ENCODE measurements at regions not wholly inside any gene's neighbourhood (a gene's known extent, or its start where the extent isn't known, plus 50 kb on each side); places are given as distances from the start of the nearest gene placed in this dataset.

DNA sequence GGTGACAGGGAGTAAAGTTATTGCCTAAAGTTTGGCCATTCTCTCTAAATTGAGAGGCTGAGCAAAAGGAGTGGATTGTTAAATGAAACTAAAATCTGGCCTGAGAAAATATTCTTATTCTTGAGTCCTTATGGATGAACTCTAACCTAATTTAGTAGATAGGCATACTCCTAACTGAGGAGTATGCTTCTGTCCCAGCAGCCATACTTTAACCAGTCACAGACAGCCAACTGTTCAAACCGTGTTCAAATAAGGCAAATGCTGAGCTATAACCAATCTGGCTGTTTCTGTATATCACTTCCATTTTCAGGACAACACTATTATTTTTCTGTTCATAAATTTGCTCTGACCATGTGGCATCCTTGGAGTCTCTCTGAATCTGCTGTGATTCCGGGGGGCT, 75.9 kb upstream of the RERGL start:
- no peak for DNase-seq (ENCODE audit: low spot score)

DNA sequence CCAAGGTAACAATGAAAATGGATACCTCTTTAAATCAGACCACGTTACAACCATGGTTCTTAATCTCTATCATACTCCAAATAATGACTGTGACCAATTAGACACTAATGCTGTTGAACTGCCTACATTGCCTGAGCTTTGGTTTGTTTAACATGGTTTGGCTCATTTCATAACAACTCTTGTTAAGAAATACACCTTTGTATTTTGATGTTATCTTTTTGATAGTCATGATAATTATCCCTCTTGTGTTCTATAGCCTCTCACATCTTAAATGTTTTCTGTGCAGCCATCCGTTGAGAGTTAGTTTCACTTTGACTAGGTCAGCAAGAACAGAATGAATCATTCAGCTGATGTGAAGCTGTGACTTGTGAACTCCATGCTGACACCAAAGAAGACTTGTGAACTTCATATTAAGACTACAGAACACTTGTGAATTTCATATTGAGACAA, 75.5 kb upstream of the RERGL start:
- Histone ChIP-seq H3K27ac (no peak overlapping the region), H3K4me3 (peak overlapping the region; percentile 51)
- TF ChIP-seq, protein P1, sequence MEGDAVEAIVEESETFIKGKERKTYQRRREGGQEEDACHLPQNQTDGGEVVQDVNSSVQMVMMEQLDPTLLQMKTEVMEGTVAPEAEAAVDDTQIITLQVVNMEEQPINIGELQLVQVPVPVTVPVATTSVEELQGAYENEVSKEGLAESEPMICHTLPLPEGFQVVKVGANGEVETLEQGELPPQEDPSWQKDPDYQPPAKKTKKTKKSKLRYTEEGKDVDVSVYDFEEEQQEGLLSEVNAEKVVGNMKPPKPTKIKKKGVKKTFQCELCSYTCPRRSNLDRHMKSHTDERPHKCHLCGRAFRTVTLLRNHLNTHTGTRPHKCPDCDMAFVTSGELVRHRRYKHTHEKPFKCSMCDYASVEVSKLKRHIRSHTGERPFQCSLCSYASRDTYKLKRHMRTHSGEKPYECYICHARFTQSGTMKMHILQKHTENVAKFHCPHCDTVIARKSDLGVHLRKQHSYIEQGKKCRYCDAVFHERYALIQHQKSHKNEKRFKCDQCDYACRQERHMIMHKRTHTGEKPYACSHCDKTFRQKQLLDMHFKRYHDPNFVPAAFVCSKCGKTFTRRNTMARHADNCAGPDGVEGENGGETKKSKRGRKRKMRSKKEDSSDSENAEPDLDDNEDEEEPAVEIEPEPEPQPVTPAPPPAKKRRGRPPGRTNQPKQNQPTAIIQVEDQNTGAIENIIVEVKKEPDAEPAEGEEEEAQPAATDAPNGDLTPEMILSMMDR (IDR thresholded peaks at IDR 0.05) = no peak
- no peak for DNase-seq (ENCODE audit: low spot score)

More for the DNA sequence above, 75.9 kb upstream of the RERGL start:
- TF ChIP-seq, protein P1 (IDR thresholded peaks at IDR 0.05) = no peak
- Histone ChIP-seq H3K4me3 (peak overlapping the region; percentile 51), H3K27ac (no peak overlapping the region)

DNA sequence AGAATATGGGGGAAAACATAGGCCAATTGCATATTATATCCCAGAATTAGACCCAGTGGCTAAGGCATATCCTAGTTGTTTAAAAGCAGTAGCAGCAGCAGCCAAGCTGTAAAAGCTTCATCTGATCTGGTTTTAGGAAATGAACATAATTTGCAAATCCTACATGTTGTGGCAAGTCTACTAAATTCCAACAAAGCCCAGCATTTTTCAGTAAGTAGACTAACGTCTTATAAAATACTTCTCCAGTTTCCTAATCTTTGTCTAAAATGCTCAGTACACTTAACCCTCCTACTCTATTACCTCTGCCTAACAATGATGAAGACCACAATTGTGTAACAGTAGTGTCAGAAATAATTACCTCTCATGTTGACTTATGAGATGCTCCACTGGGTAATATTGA, 70.9 kb upstream of the RERGL start:
- Histone ChIP-seq H3K27ac (no peak overlapping the region), H3K4me3 (no peak overlapping the region)
- TF ChIP-seq, protein P1 (IDR thresholded peaks at IDR 0.05) = no peak
- no peak for DNase-seq (ENCODE audit: low spot score)

GRCh38 chr12:18158774-18159557, 69.0 kb upstream of the RERGL start:
- Histone ChIP-seq H3K4me3 (no peak overlapping the region), H3K27ac (no peak overlapping the region)
- TF ChIP-seq, protein P1 (IDR thresholded peaks at IDR 0.05) = no peak
- DNase-seq (ENCODE audit: low spot score) = no peak

GRCh38 chr12:18153826-18154225, 63.8 kb upstream of the RERGL start:
- DNase-seq (ENCODE audit: low spot score) = no peak
- no peak overlapping the region for H3K4me3 ChIP-seq
- H3K27ac ChIP-seq = no peak overlapping the region
- TF ChIP-seq, protein P1 (IDR thresholded peaks at IDR 0.05) = no peak

- no peak overlapping the region for H3K4me3 ChIP-seq
- DNase-seq (ENCODE audit: low spot score) = no peak
- no peak overlapping the region for H3K27ac ChIP-seq
- TF ChIP-seq, protein P1 (IDR thresholded peaks at IDR 0.05) = no peak
These were observed 61.0 kb upstream of the RERGL start for GRCh38 chr12:18151036-18151435.

GRCh38 chr12:18148961-18149360, 59.0 kb upstream of the RERGL start:
- Histone ChIP-seq H3K27ac (no peak overlapping the region), H3K4me3 (no peak overlapping the region)
- no peak for DNase-seq (ENCODE audit: low spot score)
- TF ChIP-seq, protein P1 (IDR thresholded peaks at IDR 0.05) = no peak
